BE2C (cell line): ENCODE measurements at regions not wholly inside any gene's neighbourhood (a gene's known extent, or its start where the extent isn't known, plus 50 kb on each side); places are given as distances from the start of the nearest gene placed in this dataset.
A peak's percentile ranks its signal among the peaks of the same experiment; 100 is the strongest.

Experiments
- DNase-seq: peaks from one replicate; pipeline ENCODE4 v3.0.0-alpha.2; 2020
- H3K27me3 ChIP-seq: fragments of 250-450 bp; sonication (Bioruptor Pico); 2 replicates; pipeline ENCODE4 v1.5.1; 2020; ENCODE audit warnings: mild to moderate bottlenecking
- H3K36me3 ChIP-seq: fragments of 250-450 bp; sonication (Bioruptor Pico); 2 replicates; pipeline ENCODE4 v1.5.1; 2020; ENCODE audit warnings: mild to moderate bottlenecking
- H3K4me1 ChIP-seq: fragments of 250-450 bp; sonication (Bioruptor Pico); 2 replicates; pipeline ENCODE4 v1.5.1; 2020
- H3K4me3 ChIP-seq: 2 replicates; pipeline ENCODE4 v1.5.1; 2011; ENCODE audit warnings: low read depth, low read length
- H3K9me3 ChIP-seq: fragments of 250-450 bp; sonication (Bioruptor Pico); 2 replicates; pipeline ENCODE4 v1.5.1; 2020
- TF ChIP-seq, protein P1 (sequence below): IDR thresholded peaks from 2 replicates; pipeline ENCODE4 v1.5.1; 2012; ENCODE audit warnings: mild to moderate bottlenecking, low read depth, low read length

DNA sequence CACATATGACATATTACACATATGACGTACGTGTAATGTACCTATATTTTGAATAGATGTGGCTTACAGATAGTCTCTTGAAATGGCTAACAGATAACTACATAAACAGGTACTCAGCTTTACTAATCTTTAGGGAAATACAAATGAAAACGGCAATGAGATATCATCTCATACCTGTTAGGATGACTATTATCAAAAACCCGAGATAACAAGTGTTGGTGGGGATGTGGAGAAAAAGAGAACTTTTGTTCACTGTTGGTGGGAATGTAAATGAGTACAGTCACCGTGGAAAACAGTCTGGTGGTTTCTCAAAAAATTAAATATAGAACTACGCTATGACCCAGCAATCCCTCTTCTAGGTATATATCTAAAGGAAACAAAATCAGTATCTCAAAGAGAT is 247.6 kb downstream of the ETS1 start:
- Histone ChIP-seq H3K27me3 (no peaks in the 10 kb centered on the region), H3K36me3 (no peaks in the 10 kb centered on the region), H3K9me3 (no peaks in the 10 kb centered on the region), H3K4me3 (no peak overlapping the region), H3K4me1 (peaks cover 7% of the 10 kb centered on the region; the same call in 1 of the 2 replicates)
- DNase-seq: no peak
- TF ChIP-seq, protein P1, sequence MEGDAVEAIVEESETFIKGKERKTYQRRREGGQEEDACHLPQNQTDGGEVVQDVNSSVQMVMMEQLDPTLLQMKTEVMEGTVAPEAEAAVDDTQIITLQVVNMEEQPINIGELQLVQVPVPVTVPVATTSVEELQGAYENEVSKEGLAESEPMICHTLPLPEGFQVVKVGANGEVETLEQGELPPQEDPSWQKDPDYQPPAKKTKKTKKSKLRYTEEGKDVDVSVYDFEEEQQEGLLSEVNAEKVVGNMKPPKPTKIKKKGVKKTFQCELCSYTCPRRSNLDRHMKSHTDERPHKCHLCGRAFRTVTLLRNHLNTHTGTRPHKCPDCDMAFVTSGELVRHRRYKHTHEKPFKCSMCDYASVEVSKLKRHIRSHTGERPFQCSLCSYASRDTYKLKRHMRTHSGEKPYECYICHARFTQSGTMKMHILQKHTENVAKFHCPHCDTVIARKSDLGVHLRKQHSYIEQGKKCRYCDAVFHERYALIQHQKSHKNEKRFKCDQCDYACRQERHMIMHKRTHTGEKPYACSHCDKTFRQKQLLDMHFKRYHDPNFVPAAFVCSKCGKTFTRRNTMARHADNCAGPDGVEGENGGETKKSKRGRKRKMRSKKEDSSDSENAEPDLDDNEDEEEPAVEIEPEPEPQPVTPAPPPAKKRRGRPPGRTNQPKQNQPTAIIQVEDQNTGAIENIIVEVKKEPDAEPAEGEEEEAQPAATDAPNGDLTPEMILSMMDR: no peak

- TF ChIP-seq, protein P1: no peak
- peaks cover 7% of the 10 kb centered on the region; the same call in 1 of the 2 replicates for H3K4me1 ChIP-seq
- no peaks in the 10 kb centered on the region for H3K9me3 ChIP-seq
- H3K27me3 ChIP-seq: no peaks in the 10 kb centered on the region
- DNase-seq: no peak
- H3K4me3 ChIP-seq: no peak overlapping the region
- H3K36me3 ChIP-seq: no peaks in the 10 kb centered on the region
Measured at GRCh38 chr11:128338811-128339210, 248.5 kb downstream of the ETS1 start.

DNA sequence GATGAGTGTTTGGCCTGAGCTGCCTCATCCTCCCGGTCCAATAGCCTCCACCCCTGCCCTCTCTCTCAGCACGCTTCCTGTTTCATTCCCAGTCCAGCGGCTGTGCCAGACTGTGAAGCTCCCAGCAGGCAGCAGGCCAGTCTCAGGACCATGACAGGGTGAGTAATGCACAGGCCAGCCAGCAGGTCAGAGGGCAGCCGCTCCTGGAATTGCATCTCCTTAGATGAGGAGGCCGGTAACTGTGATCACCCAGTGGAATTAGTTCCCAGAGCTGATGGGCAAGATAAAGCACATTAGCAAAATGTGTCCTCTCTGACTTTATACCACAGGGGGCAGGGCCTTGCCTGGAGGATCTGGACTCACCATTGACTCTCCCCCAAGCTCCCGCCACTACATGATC is 251.2 kb downstream of the ETS1 start:
- TF ChIP-seq, protein P1: 0 out of 2 replicates have a peak, but pooled peaks have one; percentile 1
- Histone ChIP-seq H3K27me3 (no peaks in the 10 kb centered on the region), H3K36me3 (no peaks in the 10 kb centered on the region), H3K9me3 (no peaks in the 10 kb centered on the region), H3K4me1 (peaks cover 7% of the 10 kb centered on the region; the same call in 1 of the 2 replicates), H3K4me3 (no peak overlapping the region)
- peak; percentile 34 for DNase-seq

DNA sequence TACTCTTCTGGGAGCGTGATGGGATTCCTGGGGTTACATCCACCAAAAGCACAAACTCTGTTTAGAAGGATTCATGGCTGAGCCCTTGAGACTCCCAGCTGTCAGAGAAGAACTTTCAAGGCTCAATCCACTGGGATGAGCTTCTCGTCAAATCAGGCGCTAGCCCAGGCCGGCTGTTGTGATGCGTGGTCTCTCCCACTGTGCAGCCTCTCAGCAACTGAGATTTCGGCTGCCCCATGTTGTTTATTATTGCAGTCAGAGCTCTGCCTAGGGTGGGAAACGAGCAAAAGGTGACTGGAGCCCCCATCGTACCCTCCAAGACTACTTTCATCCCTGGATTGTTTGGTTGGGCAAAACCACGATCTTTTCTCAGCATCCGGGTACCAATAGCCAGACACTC is 251.6 kb downstream of the ETS1 start:
- H3K4me1 ChIP-seq: peaks cover 7% of the 10 kb centered on the region; the same call in 1 of the 2 replicates
- TF ChIP-seq, protein P1: no peak
- no peak overlapping the region for H3K4me3 ChIP-seq
- no peaks in the 10 kb centered on the region for H3K9me3 ChIP-seq
- H3K27me3 ChIP-seq: no peaks in the 10 kb centered on the region
- no peak for DNase-seq
- no peaks in the 10 kb centered on the region for H3K36me3 ChIP-seq

DNA sequence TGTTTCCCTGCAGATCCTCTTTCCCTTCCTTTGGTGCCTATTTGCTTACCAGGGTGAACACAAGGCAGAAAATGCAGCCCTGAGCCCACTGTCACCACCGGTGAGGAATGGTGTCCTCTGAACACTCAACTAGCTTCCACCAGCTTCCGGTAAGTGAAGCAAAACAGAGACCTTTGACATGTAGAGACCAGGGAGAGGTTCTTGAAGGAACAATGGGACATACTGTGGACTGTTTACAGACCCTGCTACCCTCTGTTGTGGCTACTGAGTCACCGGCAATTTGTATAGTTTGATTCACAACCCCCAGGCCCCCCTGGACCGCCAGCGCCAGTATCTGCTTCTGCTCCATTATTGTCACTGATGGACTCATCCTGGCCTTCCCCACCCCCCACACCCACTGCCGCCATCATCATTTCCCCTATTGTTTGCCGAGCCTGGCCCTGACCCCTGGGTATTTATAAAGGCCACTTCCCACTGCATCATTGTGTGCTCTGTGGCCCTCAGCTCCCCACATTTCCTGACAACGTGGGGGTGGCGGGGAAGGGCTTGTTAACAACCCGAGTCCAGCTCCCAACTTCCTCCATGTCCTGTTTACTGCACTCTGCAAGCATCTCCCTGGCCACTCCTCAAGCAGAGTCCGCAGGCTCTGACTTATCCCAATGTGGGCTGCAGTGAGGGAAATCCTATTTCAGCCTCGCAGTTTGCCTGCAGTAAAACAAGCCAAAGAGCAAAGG is 252.9 kb downstream of the ETS1 start:
- Histone ChIP-seq H3K36me3 (no peaks in the 10 kb centered on the region), H3K4me3 (no peak overlapping the region)

DNA sequence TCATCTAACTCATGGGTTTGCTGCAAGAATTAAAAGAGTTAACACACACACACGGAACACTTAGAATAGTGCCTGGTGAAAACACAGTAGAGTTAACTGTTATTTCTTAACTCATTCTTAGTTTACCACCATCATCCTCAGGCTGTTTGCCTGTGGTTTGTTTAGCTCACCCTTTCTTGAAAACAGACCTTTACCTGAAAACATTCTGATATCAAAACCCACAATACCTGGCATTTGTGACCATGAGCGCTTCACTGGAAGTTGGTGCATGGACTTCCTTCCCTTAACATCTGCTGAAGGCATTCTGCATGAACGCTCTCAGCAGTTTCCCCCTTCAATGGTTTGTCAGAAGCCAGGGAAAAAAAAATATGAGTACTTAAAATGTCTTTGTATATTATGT is 256.0 kb downstream of the ETS1 start:
- Histone ChIP-seq H3K27me3 (no peaks in the 10 kb centered on the region), H3K36me3 (no peaks in the 10 kb centered on the region), H3K4me3 (no peak overlapping the region), H3K9me3 (no peaks in the 10 kb centered on the region), H3K4me1 (peaks cover 8% of the 10 kb centered on the region; the same call in 1 of the 2 replicates)
- TF ChIP-seq, protein P1: no peak
- DNase-seq: no peak

More for the DNA sequence above, 252.9 kb downstream of the ETS1 start:
- no peaks in the 10 kb centered on the region for H3K9me3 ChIP-seq
- TF ChIP-seq, protein P1: no peak
- DNase-seq: no peak
- H3K27me3 ChIP-seq: no peaks in the 10 kb centered on the region
- H3K4me1 ChIP-seq: peaks cover 7% of the 10 kb centered on the region; the same call in 1 of the 2 replicates
